GM06990 (cell line): ENCODE measurements at regions not wholly inside any gene's neighbourhood (a gene's known extent, or its start where the extent isn't known, plus 50 kb on each side); places are given as distances from the start of the nearest gene placed in this dataset.

Experiments
- DNase-seq: peaks from one replicate; pipeline ENCODE4 v3.0.0-alpha.2; 2011; ENCODE audit not compliant: insufficient read length; ENCODE audit errors: extremely low read depth
- H3K27me3 ChIP-seq: replicated peaks from 2 replicates; pipeline ENCODE4 v1.6.0; 2011; ENCODE audit warnings: low read length; ENCODE audit not compliant: control insufficient read depth, insufficient read depth
- H3K36me3 ChIP-seq: 2 replicates; pipeline ENCODE4 v1.5.1; 2011; ENCODE audit warnings: low read length; ENCODE audit not compliant: control insufficient read depth, insufficient read depth
- H3K4me3 ChIP-seq: replicated peaks from 2 replicates; pipeline ENCODE4 v1.5.1; 2011; ENCODE audit warnings: low read depth, mild to moderate bottlenecking, control low read depth, low read length
- TF ChIP-seq, protein P1 (sequence below): IDR thresholded peaks from 2 replicates; pipeline ENCODE4 v1.5.1; 2011; ENCODE audit warnings: low read length, control low read depth, mild to moderate bottlenecking, inconsistent platforms; ENCODE audit not compliant: insufficient read depth, poor library complexity, severe bottlenecking

DNA sequence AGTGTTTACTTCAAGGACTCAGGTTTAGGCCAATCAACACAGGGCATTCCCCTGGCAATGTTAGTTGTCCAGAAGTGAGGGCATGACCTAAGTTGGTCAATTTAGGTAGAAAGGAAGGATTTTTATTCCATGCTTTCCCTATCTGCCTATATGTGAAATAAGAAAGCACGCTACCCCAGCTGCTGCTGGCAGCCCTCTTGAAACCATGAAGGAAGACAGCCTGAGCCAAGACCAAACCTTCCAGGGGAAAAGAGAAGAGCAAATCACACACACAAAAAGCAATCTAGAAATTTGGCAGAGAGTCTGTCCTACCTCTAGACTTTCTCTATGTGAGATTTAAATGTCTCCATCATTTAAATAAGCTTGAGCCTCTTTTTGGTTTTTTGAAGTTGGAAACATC lies 387.6 kb downstream of the TNS1 start:
- H3K4me3 ChIP-seq, result no peak overlapping the region
- no peaks in the 10 kb centered on the region for H3K27me3 ChIP-seq
- no peaks in the 10 kb centered on the region for H3K36me3 ChIP-seq
- DNase-seq, result no peak
- TF ChIP-seq, protein P1, sequence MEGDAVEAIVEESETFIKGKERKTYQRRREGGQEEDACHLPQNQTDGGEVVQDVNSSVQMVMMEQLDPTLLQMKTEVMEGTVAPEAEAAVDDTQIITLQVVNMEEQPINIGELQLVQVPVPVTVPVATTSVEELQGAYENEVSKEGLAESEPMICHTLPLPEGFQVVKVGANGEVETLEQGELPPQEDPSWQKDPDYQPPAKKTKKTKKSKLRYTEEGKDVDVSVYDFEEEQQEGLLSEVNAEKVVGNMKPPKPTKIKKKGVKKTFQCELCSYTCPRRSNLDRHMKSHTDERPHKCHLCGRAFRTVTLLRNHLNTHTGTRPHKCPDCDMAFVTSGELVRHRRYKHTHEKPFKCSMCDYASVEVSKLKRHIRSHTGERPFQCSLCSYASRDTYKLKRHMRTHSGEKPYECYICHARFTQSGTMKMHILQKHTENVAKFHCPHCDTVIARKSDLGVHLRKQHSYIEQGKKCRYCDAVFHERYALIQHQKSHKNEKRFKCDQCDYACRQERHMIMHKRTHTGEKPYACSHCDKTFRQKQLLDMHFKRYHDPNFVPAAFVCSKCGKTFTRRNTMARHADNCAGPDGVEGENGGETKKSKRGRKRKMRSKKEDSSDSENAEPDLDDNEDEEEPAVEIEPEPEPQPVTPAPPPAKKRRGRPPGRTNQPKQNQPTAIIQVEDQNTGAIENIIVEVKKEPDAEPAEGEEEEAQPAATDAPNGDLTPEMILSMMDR, result no peak

DNA sequence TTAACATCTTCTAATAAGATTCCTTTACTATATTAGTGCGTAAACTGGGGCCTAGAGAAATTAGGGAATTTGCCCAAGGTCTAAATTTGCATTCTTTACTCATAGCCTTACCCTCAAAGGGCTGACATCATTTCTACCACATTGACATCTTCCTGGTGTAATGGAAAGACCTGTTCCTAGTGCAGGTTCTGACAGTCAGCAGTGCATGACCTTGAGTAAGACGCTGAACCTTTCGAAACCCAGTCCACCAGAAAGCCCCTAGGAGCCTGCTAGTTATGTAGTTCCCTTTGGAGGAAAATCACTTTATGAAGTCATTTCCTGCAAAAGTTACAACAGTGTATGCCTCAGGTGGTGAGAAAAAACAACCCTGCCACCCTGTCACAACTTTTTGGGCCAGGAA lies 388.3 kb downstream of the TNS1 start:
- TF ChIP-seq, protein P1, result no peak
- peak; percentile 48 for DNase-seq
- H3K4me3 ChIP-seq, result no peak overlapping the region
- no peaks in the 10 kb centered on the region for H3K27me3 ChIP-seq
- H3K36me3 ChIP-seq, result no peaks in the 10 kb centered on the region

DNA sequence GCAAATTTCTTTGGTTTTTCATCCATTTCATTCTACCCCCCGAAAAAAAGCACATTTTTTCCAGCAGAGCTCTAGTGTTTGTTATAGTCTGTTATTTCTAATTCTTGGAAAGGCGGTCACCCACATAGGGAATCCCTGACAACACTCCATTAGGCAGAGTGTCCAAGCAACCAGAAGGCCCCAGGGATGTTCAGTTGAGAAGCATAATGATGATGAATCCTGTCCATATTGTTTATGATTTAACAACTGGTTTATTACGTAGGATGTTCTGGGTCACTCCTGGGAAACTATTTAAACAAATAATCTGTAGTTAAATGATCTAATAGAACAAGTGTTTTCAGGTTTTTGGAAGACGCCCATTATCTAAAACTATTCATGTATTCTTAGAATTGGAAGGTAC lies 388.7 kb downstream of the TNS1 start:
- H3K27me3 ChIP-seq, result no peaks in the 10 kb centered on the region
- H3K36me3 ChIP-seq, result no peaks in the 10 kb centered on the region
- no peak for DNase-seq
- TF ChIP-seq, protein P1, result no peak
- H3K4me3 ChIP-seq, result no peak overlapping the region

DNA sequence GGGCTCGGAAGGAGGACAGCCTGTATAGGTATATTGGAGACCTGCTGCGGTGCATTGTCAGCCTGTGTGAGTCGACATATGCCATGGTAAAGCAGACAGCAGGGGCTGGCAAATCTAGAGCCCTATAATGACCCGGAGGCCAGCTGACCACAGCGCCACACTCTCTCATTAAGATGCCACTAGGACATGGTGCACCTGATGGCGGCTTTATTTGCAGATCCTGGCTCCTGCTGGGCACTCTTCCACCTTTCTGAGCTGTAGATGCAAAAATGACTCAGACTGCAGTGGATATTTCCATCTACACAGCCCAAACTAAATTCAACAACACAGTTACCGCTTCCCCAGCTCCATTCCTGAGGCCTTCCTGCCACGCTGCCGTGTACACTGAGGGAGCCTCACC lies 389.9 kb downstream of the TNS1 start:
- H3K4me3 ChIP-seq, result no peak overlapping the region
- H3K27me3 ChIP-seq, result no peaks in the 10 kb centered on the region
- H3K36me3 ChIP-seq, result no peaks in the 10 kb centered on the region
- TF ChIP-seq, protein P1, result no peak
- DNase-seq, result no peak

DNA sequence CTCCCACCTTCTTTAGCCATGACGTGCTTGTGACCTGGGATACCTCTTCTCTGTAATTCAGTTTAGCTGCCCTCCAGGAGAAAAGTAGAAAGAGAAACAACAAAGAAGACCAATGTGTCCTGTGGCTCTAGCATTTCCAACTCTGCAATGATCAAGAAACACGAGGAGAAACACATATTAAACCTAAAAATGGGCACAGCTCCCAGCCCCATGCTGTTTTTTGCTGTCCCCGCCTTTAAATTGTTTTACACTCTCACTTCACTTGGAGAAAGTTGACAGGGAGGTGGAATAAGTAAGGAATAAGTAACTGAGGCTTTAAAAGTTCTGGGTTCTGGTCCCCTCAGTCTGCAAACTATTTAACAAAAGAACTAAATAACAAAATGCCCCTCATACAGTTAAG lies 390.6 kb downstream of the TNS1 start:
- no peak for DNase-seq
- no peaks in the 10 kb centered on the region for H3K36me3 ChIP-seq
- TF ChIP-seq, protein P1, result no peak
- no peaks in the 10 kb centered on the region for H3K27me3 ChIP-seq
- H3K4me3 ChIP-seq, result no peak overlapping the region

DNA sequence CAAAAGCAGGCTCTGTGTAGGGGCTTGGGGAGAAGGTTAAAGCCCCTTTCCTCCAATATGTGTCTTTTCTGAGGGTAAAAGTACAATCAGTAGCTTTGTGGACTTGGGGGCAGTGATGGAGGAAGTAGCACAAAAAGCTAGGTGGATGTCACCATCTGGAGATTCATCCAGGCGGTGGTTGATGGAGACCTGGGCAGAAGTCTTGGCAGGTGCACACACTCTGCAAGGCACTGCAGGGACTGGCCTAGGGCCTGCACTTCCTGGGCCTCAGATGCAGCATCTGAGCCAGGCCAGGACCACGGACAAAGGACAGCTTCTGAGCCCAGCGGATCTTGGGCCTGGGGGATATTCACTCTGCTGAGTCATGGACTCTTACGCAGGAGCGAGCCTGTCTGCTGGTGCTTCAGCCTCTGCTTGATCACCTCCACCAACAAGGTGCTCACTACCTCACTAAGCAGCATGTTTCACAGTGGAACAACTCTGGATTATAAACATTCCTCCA lies 391.1 kb downstream of the TNS1 start:
- Histone ChIP-seq H3K4me3 (no peak overlapping the region), H3K27me3 (no peaks in the 10 kb centered on the region), H3K36me3 (no peaks in the 10 kb centered on the region)
- no peak for DNase-seq
- TF ChIP-seq, protein P1, result no peak
